ENCODE measurements at regions not wholly inside any gene's neighbourhood (a gene's known extent, or its start where the extent isn't known, plus 50 kb on each side); places are given as distances from the start of the nearest gene placed in this dataset.

DNA sequence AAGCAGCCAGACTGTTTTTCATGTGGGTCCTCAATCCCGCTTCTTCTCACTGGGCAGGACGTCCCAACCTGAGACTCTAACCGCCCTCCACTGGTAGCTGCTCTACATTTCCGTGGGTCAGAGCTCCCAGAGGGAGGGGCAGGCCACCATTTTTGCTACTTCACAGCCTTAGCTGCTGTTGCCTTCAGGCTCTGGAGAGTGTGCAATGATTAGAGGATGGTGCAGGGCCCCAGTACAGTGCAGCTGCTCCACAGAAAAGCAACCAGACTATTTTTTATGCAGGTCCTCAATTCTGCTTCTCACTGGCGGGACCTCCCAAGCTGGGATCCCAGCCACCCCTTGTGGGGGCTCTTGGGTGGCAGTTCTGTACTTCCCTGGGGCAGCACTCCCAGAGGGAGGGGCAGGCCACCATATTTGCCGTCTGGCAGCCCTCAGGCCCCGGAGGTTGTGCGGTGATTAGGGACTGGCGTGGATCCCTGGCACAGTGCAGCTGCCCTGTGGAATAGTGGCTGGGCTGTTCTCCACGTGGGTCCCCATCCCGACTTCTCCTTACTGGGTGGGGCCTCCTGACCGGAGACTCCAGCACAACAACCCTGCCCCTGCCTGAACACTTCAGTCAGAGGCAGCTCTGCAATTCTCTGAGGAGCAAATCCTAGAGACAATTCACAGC lies 647.6 kb upstream of the PKN2 start:
- TF ChIP-seq POLR2AphosphoS5 (IDR thresholded peaks at IDR 0.05; ENCODE audit: insufficient read depth in 1 of 2, low read depth in 1 of 2) (no peak), POLR2A (IDR thresholded peaks at IDR 0.05) (no peak)
- TF ChIP-seq, protein P1, sequence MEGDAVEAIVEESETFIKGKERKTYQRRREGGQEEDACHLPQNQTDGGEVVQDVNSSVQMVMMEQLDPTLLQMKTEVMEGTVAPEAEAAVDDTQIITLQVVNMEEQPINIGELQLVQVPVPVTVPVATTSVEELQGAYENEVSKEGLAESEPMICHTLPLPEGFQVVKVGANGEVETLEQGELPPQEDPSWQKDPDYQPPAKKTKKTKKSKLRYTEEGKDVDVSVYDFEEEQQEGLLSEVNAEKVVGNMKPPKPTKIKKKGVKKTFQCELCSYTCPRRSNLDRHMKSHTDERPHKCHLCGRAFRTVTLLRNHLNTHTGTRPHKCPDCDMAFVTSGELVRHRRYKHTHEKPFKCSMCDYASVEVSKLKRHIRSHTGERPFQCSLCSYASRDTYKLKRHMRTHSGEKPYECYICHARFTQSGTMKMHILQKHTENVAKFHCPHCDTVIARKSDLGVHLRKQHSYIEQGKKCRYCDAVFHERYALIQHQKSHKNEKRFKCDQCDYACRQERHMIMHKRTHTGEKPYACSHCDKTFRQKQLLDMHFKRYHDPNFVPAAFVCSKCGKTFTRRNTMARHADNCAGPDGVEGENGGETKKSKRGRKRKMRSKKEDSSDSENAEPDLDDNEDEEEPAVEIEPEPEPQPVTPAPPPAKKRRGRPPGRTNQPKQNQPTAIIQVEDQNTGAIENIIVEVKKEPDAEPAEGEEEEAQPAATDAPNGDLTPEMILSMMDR (IDR thresholded peaks at IDR 0.05) = no peak
